Epithelial cell of proximal tubule (primary cell): ENCODE measurements at regions not wholly inside any gene's neighbourhood (a gene's known extent, or its start where the extent isn't known, plus 50 kb on each side); places are given as distances from the start of the nearest gene placed in this dataset.

ENCODE experiments used
- DNase-seq: peaks from one replicate; pipeline ENCODE4 v3.0.0-alpha.2; 2011; ENCODE audit warnings: low read depth
- H3K4me3 ChIP-seq: 2 replicates; pipeline ENCODE4 v1.5.1; 2011; ENCODE audit warnings: low read depth, mild to moderate bottlenecking, low read length
- CTCF ChIP-seq: conservative IDR thresholded peaks from 2 replicates; pipeline ENCODE4 v1.5.1; 2012; ENCODE audit warnings: low read depth, mild to moderate bottlenecking, low read length

- no peak overlapping the region for H3K4me3 ChIP-seq
- TF ChIP-seq CTCF, result no peak
- DNase-seq, result no peak
Measured at GRCh38 chr13:70484931-70485330, 376.7 kb upstream of the KLHL1 start.

- DNase-seq, result no peak
- H3K4me3 ChIP-seq, result no peak overlapping the region
- TF ChIP-seq CTCF, result no peak
Measured at GRCh38 chr13:70483599-70484276, 375.5 kb upstream of the KLHL1 start.

- no peak for DNase-seq
- TF ChIP-seq CTCF, result no peak
- no peak overlapping the region for H3K4me3 ChIP-seq
Measured at GRCh38 chr13:70473907-70474306, 365.7 kb upstream of the KLHL1 start.

- DNase-seq, result no peak
- no peak for TF ChIP-seq CTCF
Measured at GRCh38 chr13:70469077-70469476, 360.8 kb upstream of the KLHL1 start.

GRCh38 chr13:70457474-70457873, 349.2 kb upstream of the KLHL1 start:
- TF ChIP-seq CTCF, result no peak
- peak; percentile 6 for DNase-seq
- no peak overlapping the region for H3K4me3 ChIP-seq

More at GRCh38 chr13:70469077-70469476, 360.8 kb upstream of the KLHL1 start:
- no peak overlapping the region for H3K4me3 ChIP-seq

- TF ChIP-seq CTCF, result no peak
- H3K4me3 ChIP-seq, result no peak overlapping the region
- DNase-seq, result no peak
Measured at GRCh38 chr13:70448820-70449219, 340.6 kb upstream of the KLHL1 start.

- TF ChIP-seq CTCF, result no peak
- no peak overlapping the region for H3K4me3 ChIP-seq
- DNase-seq, result no peak
Measured at GRCh38 chr13:70432276-70432805, 324.1 kb upstream of the KLHL1 start.
